Coronary artery (tissue), 2 donors: ENCODE measurements at regions not wholly inside any gene's neighbourhood (a gene's known extent, or its start where the extent isn't known, plus 50 kb on each side); places are given as distances from the start of the nearest gene placed in this dataset.
"Not testable (repeated sequence)": the region's sequence is repeated elsewhere in the genome, so short reads cannot be mapped to it uniquely, and the experiment has no call there.

Experiments used
- DNase-seq: peaks from one replicate; pipeline ENCODE4 v3.0.0-alpha.2; 2017; ENCODE audit warnings: low spot score
- H3K27ac ChIP-seq, 2 donors: fragments of 200-600 bp; sonication (generic); one replicate each; pipeline ENCODE4 v1.5.1; 2016 to 2019
- H3K4me3 ChIP-seq: fragments of 200-600 bp; sonication (generic); 2 replicates; pipeline ENCODE4 v1.5.1; 2016; ENCODE audit warnings: mild to moderate bottlenecking, moderate library complexity
- TF ChIP-seq, protein P1 (sequence below): fragments of 200-600 bp; sonication (generic); IDR thresholded peaks from one replicate; pipeline ENCODE4 v1.5.1; 2019; ENCODE audit warnings: antibody characterized with exemption

DNA sequence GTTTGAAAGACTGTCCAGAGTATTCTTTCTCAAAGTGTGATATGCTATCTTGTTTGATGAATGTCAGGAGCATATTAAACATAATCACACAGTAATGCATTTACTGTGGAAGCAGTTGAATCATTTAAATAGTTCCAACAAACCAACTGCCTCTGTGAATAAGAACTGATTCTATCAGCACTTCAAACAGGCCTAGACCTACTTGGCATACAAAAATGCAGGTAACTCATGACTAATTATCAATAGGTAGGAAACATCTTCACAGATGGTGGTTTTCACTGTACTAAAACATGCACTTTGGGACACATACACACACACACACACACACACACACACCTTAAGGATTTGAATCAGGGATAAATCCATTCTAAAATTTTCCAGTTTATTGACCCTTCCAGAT lies 91.2 kb upstream of the SNX2 start:
- TF ChIP-seq, protein P1, sequence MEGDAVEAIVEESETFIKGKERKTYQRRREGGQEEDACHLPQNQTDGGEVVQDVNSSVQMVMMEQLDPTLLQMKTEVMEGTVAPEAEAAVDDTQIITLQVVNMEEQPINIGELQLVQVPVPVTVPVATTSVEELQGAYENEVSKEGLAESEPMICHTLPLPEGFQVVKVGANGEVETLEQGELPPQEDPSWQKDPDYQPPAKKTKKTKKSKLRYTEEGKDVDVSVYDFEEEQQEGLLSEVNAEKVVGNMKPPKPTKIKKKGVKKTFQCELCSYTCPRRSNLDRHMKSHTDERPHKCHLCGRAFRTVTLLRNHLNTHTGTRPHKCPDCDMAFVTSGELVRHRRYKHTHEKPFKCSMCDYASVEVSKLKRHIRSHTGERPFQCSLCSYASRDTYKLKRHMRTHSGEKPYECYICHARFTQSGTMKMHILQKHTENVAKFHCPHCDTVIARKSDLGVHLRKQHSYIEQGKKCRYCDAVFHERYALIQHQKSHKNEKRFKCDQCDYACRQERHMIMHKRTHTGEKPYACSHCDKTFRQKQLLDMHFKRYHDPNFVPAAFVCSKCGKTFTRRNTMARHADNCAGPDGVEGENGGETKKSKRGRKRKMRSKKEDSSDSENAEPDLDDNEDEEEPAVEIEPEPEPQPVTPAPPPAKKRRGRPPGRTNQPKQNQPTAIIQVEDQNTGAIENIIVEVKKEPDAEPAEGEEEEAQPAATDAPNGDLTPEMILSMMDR, result no peak
- no peak for DNase-seq
- Histone ChIP-seq H3K4me3 (no peak overlapping the region), H3K27ac (no peak overlapping the region)

DNA sequence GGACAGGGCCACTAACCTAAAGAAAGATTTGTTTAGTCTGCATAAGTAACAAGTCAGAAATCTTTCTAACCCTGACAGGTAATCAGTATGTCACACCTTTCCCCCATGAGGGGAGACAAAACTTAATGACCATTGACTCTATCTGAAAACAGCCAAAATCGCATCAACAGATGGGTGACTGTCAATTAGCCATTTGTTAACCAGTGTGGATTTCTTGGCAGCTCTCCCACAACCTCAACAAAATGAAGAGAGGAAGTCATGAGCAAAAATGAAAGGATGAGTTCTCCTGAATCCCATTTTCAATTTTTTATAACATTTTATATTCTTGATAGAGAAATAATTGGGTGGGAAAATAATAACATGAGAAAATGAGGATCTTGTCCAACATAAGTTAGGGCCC lies 84.6 kb upstream of the SNX2 start:
- H3K4me3 ChIP-seq, result no peak overlapping the region
- no peak for DNase-seq
- TF ChIP-seq, protein P1, result no peak
- no peak overlapping the region for H3K27ac ChIP-seq

DNA sequence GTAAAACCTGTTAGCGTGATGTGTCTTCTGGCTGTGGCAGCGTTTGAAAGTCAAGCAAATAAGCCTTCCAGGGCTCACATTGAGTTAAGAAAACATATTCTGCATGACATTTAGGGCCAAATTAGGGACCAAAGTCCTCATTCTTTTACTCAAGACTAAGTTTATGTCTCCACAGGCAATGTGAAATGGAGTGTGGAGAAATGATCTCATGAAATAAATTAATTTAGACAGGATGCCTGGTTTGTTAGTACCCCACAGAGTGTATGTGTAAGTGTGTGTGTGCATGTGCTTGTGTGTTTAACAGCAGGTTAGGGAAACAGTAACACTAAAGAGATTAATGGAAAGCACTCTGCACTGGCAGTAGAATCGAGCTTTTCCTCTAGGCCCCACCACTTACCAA lies 82.9 kb upstream of the SNX2 start:
- Histone ChIP-seq H3K4me3 (no peak overlapping the region), H3K27ac (no peak overlapping the region)
- DNase-seq, result no peak
- TF ChIP-seq, protein P1, result no peak

DNA sequence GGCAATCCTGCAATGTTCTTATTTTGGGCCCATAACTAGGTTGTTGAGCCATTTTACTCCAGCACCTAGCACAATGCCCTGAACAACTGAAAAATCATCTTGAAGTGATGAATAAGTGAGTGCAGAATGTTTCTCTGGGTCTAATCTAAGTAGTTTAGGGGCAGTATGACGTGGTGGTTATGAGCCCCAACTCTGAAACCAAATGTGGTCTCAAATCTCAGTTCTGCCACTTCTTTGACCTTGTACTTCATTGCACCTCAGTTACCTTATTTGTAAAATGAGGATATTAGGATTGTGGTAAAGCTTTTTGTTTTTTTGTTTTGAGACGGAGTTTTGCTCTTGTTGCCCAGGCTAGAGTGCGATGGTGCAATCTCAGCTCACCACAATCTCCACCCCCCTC lies 80.9 kb upstream of the SNX2 start:
- TF ChIP-seq, protein P1, result no peak
- Histone ChIP-seq H3K4me3 (no peak overlapping the region), H3K27ac (no peak overlapping the region)
- DNase-seq, result no peak

DNA sequence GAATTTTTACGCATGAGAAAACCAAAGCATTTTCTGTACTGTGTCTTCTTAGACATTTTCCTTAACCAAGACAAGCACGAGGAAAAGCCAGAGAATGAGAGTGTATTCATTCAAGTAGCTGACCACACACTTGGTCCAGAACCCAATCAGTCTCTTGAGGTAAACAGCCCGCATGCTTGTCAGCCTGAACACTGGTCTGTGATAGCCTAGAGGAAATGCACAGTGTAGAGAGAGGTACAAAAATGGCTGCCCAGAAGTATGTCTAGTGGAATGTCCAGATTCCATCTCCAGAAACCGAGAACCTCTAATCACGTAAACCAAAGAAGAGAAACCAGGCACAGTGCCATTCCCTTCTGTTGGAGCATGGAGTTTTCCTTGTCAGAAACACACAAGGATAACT lies 80.0 kb upstream of the SNX2 start:
- DNase-seq, result no peak
- Histone ChIP-seq H3K27ac (no peak overlapping the region), H3K4me3 (no peak overlapping the region)
- TF ChIP-seq, protein P1, result no peak

DNA sequence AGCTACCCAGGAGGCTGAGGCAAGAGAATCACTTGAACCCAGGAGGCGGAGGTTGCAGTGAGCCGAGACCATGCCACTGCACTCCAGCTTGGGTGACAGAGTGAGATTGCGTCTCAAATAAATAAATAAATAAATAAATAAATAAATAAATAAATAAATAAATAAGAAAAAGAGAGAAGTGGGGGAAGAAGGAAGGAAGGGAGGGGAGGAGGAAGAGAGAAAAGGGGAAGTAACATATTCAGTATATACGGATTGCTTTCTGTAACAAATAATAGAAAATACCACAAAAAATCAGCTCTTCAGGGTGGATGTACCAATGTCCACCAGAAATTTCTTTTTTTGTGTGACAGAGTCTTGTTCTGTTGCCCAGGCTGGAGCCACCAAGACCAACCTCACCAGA lies 78.1 kb upstream of the SNX2 start:
- H3K4me3 ChIP-seq, H3K27ac ChIP-seq, DNase-seq: not testable (repeated sequence)

DNA sequence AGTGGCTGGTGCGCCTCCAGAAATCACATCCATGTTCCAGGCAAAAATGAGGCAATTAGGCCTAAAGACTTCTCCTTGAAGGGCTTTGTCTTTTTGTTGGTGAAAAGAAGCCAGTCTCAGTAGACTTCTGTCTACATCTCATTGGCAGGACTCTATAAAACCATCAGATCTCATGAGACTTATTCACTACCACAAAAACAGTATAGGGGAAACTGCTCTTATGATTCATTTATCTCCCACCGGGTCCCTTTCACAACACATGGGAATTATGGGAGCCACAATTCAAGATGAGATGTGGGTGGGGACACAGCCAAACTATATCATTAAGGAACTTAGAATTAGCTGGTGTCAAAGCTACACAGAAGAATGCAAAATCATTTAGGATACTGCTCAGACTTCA lies 77.7 kb upstream of the SNX2 start:
- Histone ChIP-seq H3K4me3 (no peak overlapping the region), H3K27ac (no peak overlapping the region)
- TF ChIP-seq, protein P1, result no peak
- no peak for DNase-seq

DNA sequence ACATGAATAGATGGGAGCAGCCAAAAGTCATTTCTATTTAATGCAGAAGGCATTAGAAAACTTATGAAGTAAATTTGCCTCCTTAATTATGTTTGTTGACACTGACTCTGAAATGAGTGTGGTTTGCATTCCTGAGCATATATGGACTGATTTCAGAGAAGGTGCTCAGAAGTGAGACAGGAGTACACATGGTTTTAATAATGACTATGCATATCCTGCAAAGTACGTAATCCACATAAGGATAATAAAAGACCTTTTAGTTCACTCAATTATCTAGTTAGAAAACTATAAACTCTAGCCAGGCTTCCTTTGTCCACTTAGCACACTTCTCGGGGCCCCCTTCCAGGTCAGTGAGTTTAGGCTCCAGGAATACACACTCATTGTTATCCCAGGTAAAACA lies 75.7 kb upstream of the SNX2 start:
- Histone ChIP-seq H3K4me3 (no peak overlapping the region), H3K27ac (no peak overlapping the region)
- DNase-seq, result no peak
- TF ChIP-seq, protein P1, result no peak
